HEK293 (cell line): ENCODE measurements at regions not wholly inside any gene's neighbourhood (a gene's known extent, or its start where the extent isn't known, plus 50 kb on each side); places are given as distances from the start of the nearest gene placed in this dataset.
A peak's percentile ranks its signal among the peaks of the same experiment; 100 is the strongest.

ENCODE experiments used
- CTCF ChIA-PET: fragments of 350-600 bp; formaldehyde crosslinking; extraction: SDS; loops from one replicate; lab custom pipeline; 2021; ENCODE audit warnings: antibody characterized with exemption; lab: Yijun Ruan, JAX
- POLR2A ChIA-PET: fragments of 300-600 bp; formaldehyde crosslinking; extraction: SDS; loops from one replicate; lab custom pipeline; 2020; ENCODE audit warnings: antibody characterized with exemption, inconsistent platforms; lab: Yijun Ruan, JAX
- H3K27ac ChIP-seq: fragments of 200-500 bp; sonication (Bioruptor generic); 2 replicates; pipeline ENCODE4 v1.5.1; 2014; ENCODE audit warnings: low read depth, low read length, control low read depth, inconsistent platforms; ENCODE audit errors: extremely low read depth
- H3K36me3 ChIP-seq, 2 experiments: fragments of 200-500 bp in 1 of 2; sonication (Bioruptor generic) in 1 of 2; 1 replicate in 1 of 2; 2 replicates in 1 of 2; pipeline ENCODE4 v1.5.1; 2014 to 2017; ENCODE audit warnings: inconsistent platforms in 2 of 2, low read length in 2 of 2; ENCODE audit not compliant: control insufficient read depth in 2 of 2, insufficient read depth in 1 of 2
- H3K4me1 ChIP-seq: fragments of 200-500 bp; sonication (Bioruptor generic); 2 replicates; pipeline ENCODE4 v1.5.1; 2014; ENCODE audit warnings: mild to moderate bottlenecking, low read length, inconsistent platforms; ENCODE audit not compliant: control insufficient read depth, insufficient read depth
- H3K4me3 ChIP-seq: 2 replicates; pipeline ENCODE4 v1.5.1; 2011; ENCODE audit warnings: low read depth, mild to moderate bottlenecking, control low read depth, low read length, moderate library complexity
- H3K9me3 ChIP-seq: fragments of 200-500 bp; sonication (Bioruptor generic); 2 replicates; pipeline ENCODE4 v1.5.1; 2014; ENCODE audit warnings: low read depth, low read length, inconsistent platforms; ENCODE audit not compliant: control insufficient read depth, insufficient read depth
- BCL6B ChIP-seq: fragments of 450-650 bp; formaldehyde crosslinking; IDR thresholded peaks from 2 replicates; pipeline ENCODE4 v1.5.1; 2017; ENCODE audit warnings: missing biosample characterization, missing genetic modification characterization
- GLI4 ChIP-seq: fragments of 450-650 bp; formaldehyde crosslinking; IDR thresholded peaks from 2 replicates; pipeline ENCODE4 v1.5.1; 2016; ENCODE audit warnings: missing biosample characterization, missing genetic modification characterization
- IKZF3 ChIP-seq: fragments of 450-650 bp; IDR thresholded peaks from 2 replicates; pipeline ENCODE4 v1.5.0; 2018; ENCODE audit warnings: missing biosample characterization, mild to moderate bottlenecking, missing genetic modification characterization, moderate library complexity
- KLF10 ChIP-seq: fragments of 450-650 bp; IDR thresholded peaks from 2 replicates; pipeline ENCODE4 v1.5.1; 2018; ENCODE audit warnings: missing biosample characterization, mild to moderate bottlenecking, missing genetic modification characterization
- MYNN ChIP-seq: fragments of 450-650 bp; formaldehyde crosslinking; IDR thresholded peaks from 2 replicates; pipeline ENCODE4 v1.5.1; 2016; ENCODE audit warnings: missing biosample characterization, missing genetic modification characterization, borderline replicate concordance
- MZF1 ChIP-seq: fragments of 450-650 bp; formaldehyde crosslinking; IDR thresholded peaks from 2 replicates; pipeline ENCODE4 v1.5.1; 2017; ENCODE audit warnings: missing biosample characterization, missing genetic modification characterization, borderline replicate concordance
- REPIN1 ChIP-seq: fragments of 450-650 bp; formaldehyde crosslinking; IDR thresholded peaks from 2 replicates; pipeline ENCODE4 v1.5.1; 2017; ENCODE audit warnings: missing biosample characterization, missing genetic modification characterization, low read depth
- ZEB2 ChIP-seq: fragments of 450-650 bp; formaldehyde crosslinking; IDR thresholded peaks from 2 replicates; pipeline ENCODE4 v1.5.1; 2016; ENCODE audit warnings: missing biosample characterization, missing genetic modification characterization
- ZNF157 ChIP-seq: fragments of 450-650 bp; formaldehyde crosslinking; IDR thresholded peaks from 2 replicates; pipeline ENCODE4 v1.5.1; 2016; ENCODE audit warnings: missing biosample characterization, missing genetic modification characterization
- ZNF16 ChIP-seq: fragments of 450-650 bp; formaldehyde crosslinking; IDR thresholded peaks from 2 replicates; pipeline ENCODE4 v1.5.1; 2016; ENCODE audit warnings: low read depth, missing biosample characterization, missing genetic modification characterization
- ZNF175 ChIP-seq: fragments of 450-650 bp; formaldehyde crosslinking; IDR thresholded peaks from 2 replicates; pipeline ENCODE4 v1.5.1; 2016; ENCODE audit warnings: missing biosample characterization, missing genetic modification characterization
- ZNF211 ChIP-seq: fragments of 450-650 bp; formaldehyde crosslinking; IDR thresholded peaks from 2 replicates; pipeline ENCODE4 v1.5.1; 2016; ENCODE audit warnings: low read depth, missing biosample characterization, missing genetic modification characterization
- ZNF223 ChIP-seq: fragments of 450-650 bp; formaldehyde crosslinking; IDR thresholded peaks from 2 replicates; pipeline ENCODE4 v1.5.1; 2016; ENCODE audit warnings: missing biosample characterization, missing genetic modification characterization
- ZNF266 ChIP-seq: fragments of 450-650 bp; formaldehyde crosslinking; IDR thresholded peaks from 2 replicates; pipeline ENCODE4 v1.5.1; 2016; ENCODE audit warnings: missing biosample characterization, missing genetic modification characterization, low read depth
- ZNF292 ChIP-seq: fragments of 450-650 bp; formaldehyde crosslinking; IDR thresholded peaks from 2 replicates; pipeline ENCODE4 v1.5.1; 2016; ENCODE audit warnings: low read depth, missing biosample characterization, missing genetic modification characterization, borderline replicate concordance
- ZNF350 ChIP-seq: fragments of 450-650 bp; formaldehyde crosslinking; IDR thresholded peaks from 2 replicates; pipeline ENCODE4 v1.5.0; 2017; ENCODE audit warnings: missing biosample characterization, mild to moderate bottlenecking, missing genetic modification characterization
- ZNF404 ChIP-seq: fragments of 450-650 bp; formaldehyde crosslinking; IDR thresholded peaks from 2 replicates; pipeline ENCODE4 v1.5.1; 2017; ENCODE audit warnings: missing biosample characterization, missing genetic modification characterization
- ZNF621 ChIP-seq: fragments of 450-650 bp; formaldehyde crosslinking; IDR thresholded peaks from 2 replicates; pipeline ENCODE4 v1.5.1; 2017; ENCODE audit warnings: missing biosample characterization, missing genetic modification characterization
- ZNF654 ChIP-seq: fragments of 450-650 bp; formaldehyde crosslinking; IDR thresholded peaks from 2 replicates; pipeline ENCODE4 v1.5.1; 2016; ENCODE audit warnings: low read depth, missing biosample characterization, missing genetic modification characterization
- ZNF670 ChIP-seq: fragments of 450-650 bp; formaldehyde crosslinking; IDR thresholded peaks from 2 replicates; pipeline ENCODE4 v1.5.1; 2016; ENCODE audit warnings: missing biosample characterization, missing genetic modification characterization, low read depth
- ZNF677 ChIP-seq: fragments of 450-650 bp; IDR thresholded peaks from 2 replicates; pipeline ENCODE4 v1.5.0; 2018; ENCODE audit warnings: missing biosample characterization, mild to moderate bottlenecking, missing genetic modification characterization, moderate library complexity
- ZNF776 ChIP-seq: fragments of 450-650 bp; formaldehyde crosslinking; IDR thresholded peaks from 2 replicates; pipeline ENCODE4 v1.5.0; 2017; ENCODE audit warnings: missing biosample characterization, missing genetic modification characterization, borderline replicate concordance
- ZXDB ChIP-seq: fragments of 450-650 bp; formaldehyde crosslinking; IDR thresholded peaks from 2 replicates; pipeline ENCODE4 v1.5.1; 2016; ENCODE audit warnings: missing biosample characterization, missing genetic modification characterization

DNA sequence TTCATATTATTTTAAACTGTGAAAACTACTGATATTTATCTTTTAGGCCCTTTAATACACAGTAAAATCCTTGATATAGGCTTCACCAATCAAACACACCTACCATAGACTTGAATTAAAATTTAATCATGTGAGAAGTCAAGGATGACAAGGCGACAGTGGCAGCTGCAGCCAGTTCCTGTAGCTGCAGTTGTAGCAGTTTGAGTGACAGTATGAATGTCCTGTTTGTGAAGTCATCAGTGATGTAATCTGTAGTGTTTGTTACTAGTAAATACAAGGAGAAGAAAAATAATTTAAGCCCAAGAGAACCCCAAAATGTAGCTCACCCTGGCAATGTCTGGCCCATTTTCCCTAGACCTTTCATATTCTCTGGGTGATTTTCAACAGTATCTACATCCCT, 897.0 kb downstream of the SLITRK6 start:
- TF ChIP-seq MZF1 (no peak), ZNF175 (tag by site-specific recombination) (no peak), ZNF404 (tag by site-specific recombination) (no peak), REPIN1 (tag by site-specific recombination) (no peak), MYNN (tag by site-specific recombination) (no peak), ZNF266 (tag by site-specific recombination) (no peak), ZNF292 (tag by site-specific recombination) (no peak), ZNF621 (tag by site-specific recombination) (no peak), ZEB2 (tag by site-specific recombination) (no peak), ZNF16 (tag by site-specific recombination) (no peak), ZXDB (no peak), IKZF3 (tag by site-specific recombination) (no peak), BCL6B (tag by site-specific recombination) (no peak), ZNF223 (tag by site-specific recombination) (no peak), ZNF670 (tag by site-specific recombination) (no peak), ZNF157 (no peak), ZNF211 (no peak)
- CTCF ChIA-PET: no interaction called here
- Histone ChIP-seq H3K27ac (no peak overlapping the region), H3K9me3 (no peaks in the 10 kb centered on the region), H3K36me3 (no peaks in the 10 kb centered on the region), H3K4me3 (no peak overlapping the region), H3K4me1 (no peaks in the 10 kb centered on the region)
- POLR2A ChIA-PET: no interaction called here

DNA sequence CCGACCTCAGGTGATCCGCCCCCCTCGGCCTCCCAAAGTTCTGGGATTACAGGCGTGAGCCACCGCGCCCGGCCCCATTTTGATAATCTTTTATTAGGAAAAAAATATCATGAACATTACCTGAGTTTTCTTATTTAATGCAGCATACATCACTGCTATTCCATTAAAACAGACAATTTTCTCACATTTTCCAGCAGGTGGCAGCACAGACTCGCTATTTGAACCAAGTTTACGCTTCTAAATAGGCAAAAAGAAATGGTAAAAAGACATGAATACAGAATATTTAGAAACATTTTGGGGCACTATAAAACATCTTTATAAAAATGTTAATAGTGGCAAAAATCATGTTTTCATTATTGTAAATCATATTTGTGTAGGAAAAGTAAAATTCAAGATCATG, 903.1 kb downstream of the SLITRK6 start:
- ChIA-PET POLR2A (no interaction called here), CTCF (interaction anchor here (0.6 to 1.6 kb wide), 13 partner anchors 9 to 1001 kb away, joined by 3 to 5 read pairs (median 3); no protein-coding TSS in a partner anchor)
- Histone ChIP-seq H3K36me3 (no peaks in the 10 kb centered on the region), H3K4me1 (no peaks in the 10 kb centered on the region), H3K4me3 (no peak overlapping the region), H3K9me3 (no peaks in the 10 kb centered on the region), H3K27ac (no peak overlapping the region)
- TF ChIP-seq ZNF654 (tag by site-specific recombination) (peak; percentile 65), KLF10 (tag by site-specific recombination) (no peak)

DNA sequence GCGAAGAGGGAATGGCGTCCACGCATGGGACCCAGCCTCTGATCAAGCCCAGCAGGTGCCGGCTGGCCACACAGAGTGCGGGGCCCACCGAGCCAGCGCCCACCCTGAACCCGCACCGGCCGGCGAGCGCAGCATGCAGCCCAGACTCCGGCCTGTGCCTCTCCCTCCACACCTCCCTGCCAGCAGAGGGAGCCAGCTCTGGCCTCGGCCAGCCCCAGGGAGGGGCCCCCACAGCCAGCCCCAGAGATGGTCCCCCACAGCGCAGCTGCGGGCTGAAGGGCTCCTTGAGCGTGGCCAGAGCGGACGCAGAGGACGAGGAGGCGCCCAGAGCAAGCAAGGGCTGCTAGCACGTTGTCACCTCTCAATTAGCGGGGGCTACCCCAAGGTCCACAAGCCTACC, 904.5 kb downstream of the SLITRK6 start:
- Histone ChIP-seq H3K9me3 (no peaks in the 10 kb centered on the region), H3K4me3 (no peak overlapping the region), H3K4me1 (no peaks in the 10 kb centered on the region), H3K27ac (no peak overlapping the region)
- POLR2A ChIA-PET: no interaction called here
- TF ChIP-seq ZNF350 (tag by site-specific recombination): no peak
- no peak for TF ChIP-seq ZNF677 (tag by site-specific recombination)
- no peak for TF ChIP-seq GLI4 (tag by site-specific recombination)
- TF ChIP-seq ZNF776: no peak
- TF ChIP-seq, all 188 proteins: peak for 0
- CTCF ChIA-PET: no interaction called here
- no peaks in the 10 kb centered on the region for H3K36me3 ChIP-seq
